ENCODE measurements at regions not wholly inside any gene's neighbourhood (a gene's known extent, or its start where the extent isn't known, plus 50 kb on each side); places are given as distances from the start of the nearest gene placed in this dataset.

GRCh38 chr2:53510401-53510800, 257.2 kb upstream of the CHAC2 start (continued):
- TF ChIP-seq ZNF462 (CRISPR knock-in tag; IDR thresholded peaks at IDR 0.05) (no peak), JUNB (IDR thresholded peaks at IDR 0.05; ENCODE audit: unreplicated experiment) (no peak), NANOG (IDR thresholded peaks at IDR 0.05; ENCODE audit: borderline replicate concordance) (no peak), ZNF331 (CRISPR knock-in tag; IDR thresholded peaks at IDR 0.05; ENCODE audit: low read depth) (no peak), REST (IDR thresholded peaks at IDR 0.05; ENCODE audit: unreplicated experiment) (no peak), STAT1 (IDR thresholded peaks at IDR 0.05; ENCODE audit: unreplicated experiment) (no peak), CTCF (conservative IDR thresholded peaks at IDR 0.05; ENCODE audit: low read depth in 2 of 2) (no peak)

Data from GM23338 (cell line).